B cell (primary cell): ENCODE measurements at regions not wholly inside any gene's neighbourhood (a gene's known extent, or its start where the extent isn't known, plus 50 kb on each side); places are given as distances from the start of the nearest gene placed in this dataset.

ENCODE experiments used
- ATAC-seq: fragments of 200-7000 bp; cut with Tn5 transposase; one replicate; pipeline ENCODE4 v1.10.0; 2021; ENCODE audit warnings: low read depth, mild to moderate bottlenecking, moderate number of reproducible peaks, moderate library complexity
- CTCF ChIA-PET: fragments of 350-600 bp; sonication (Branson Sonifier 250); formaldehyde crosslinking; loops from one replicate; lab custom pipeline; 2021; ENCODE audit warnings: antibody characterized with exemption, inconsistent platforms; lab: Charles Lee
- POLR2A ChIA-PET: fragments of 350-600 bp; sonication (Branson Sonifier 250); formaldehyde crosslinking; loops from one replicate; lab custom pipeline; 2021; ENCODE audit warnings: antibody characterized with exemption; lab: Charles Lee
- DNase-seq: peaks from one replicate; pipeline ENCODE4 v3.0.0; 2013
- H2AFZ ChIP-seq: 2 replicates; pipeline ENCODE4 v1.6.1; 2012; ENCODE audit warnings: mild to moderate bottlenecking, low read depth, low read length; ENCODE audit not compliant: insufficient read depth, poor library complexity, severe bottlenecking
- H3K27ac ChIP-seq, 2 donors: 1 replicate in 1 of 2; 2 replicates in 1 of 2; pipeline ENCODE4 v1.5.1; 2012 to 2013; ENCODE audit warnings: low read length in 2 of 2, mild to moderate bottlenecking in 2 of 2, moderate library complexity in 1 of 2
- H3K27me3 ChIP-seq, 4 experiments: fragments of 200-600 bp in 1 of 4; sonication (generic) in 1 of 4; replicated peaks in 1 of 4; 1 replicate in 2 of 4; 2 replicates in 2 of 4; pipeline versions ENCODE4 v1.6.1 to v1.7.0; 2013 to 2016; ENCODE audit warnings: low read length in 3 of 4, mild to moderate bottlenecking in 2 of 4, mixed read lengths in 1 of 4, moderate library complexity in 1 of 4; ENCODE audit not compliant: insufficient read depth in 4 of 4, control insufficient read depth in 3 of 4; ENCODE audit errors: control extremely low read depth in 1 of 4
- H3K36me3 ChIP-seq, 2 experiments: replicated peaks in 1 of 2; 1 replicate in 1 of 2; 2 replicates in 1 of 2; pipeline versions ENCODE4 v1.6.1 to v1.7.1; 2013; ENCODE audit warnings: low read length in 1 of 2; ENCODE audit not compliant: insufficient read depth in 2 of 2, control insufficient read depth in 1 of 2; ENCODE audit errors: control extremely low read depth in 1 of 2, extremely low read depth in 1 of 2
- H3K4me1 ChIP-seq, 2 donors: fragments of 200-600 bp in 1 of 2; sonication (generic) in 1 of 2; 1 replicate in 1 of 2; 2 replicates in 1 of 2; pipeline versions ENCODE4 v1.5.1 to v1.6.1; 2013 to 2017; ENCODE audit warnings: low read length in 2 of 2; ENCODE audit not compliant: control insufficient read depth in 2 of 2, insufficient read depth in 2 of 2
- H3K4me2 ChIP-seq: replicated peaks from 2 replicates; pipeline ENCODE3; 2012; ENCODE audit warnings: mild to moderate bottlenecking, low read depth, low read length; ENCODE audit not compliant: poor library complexity, severe bottlenecking
- H3K4me3 ChIP-seq, 5 experiments: fragments of 200-600 bp in 1 of 5; sonication (generic) in 1 of 5; 1 replicate in 3 of 5; 2 replicates in 2 of 5; pipeline versions ENCODE4 v1.5.1 to v1.7.0; 2011 to 2016; ENCODE audit warnings: low read length in 4 of 5, mild to moderate bottlenecking in 4 of 5, low read depth in 2 of 5, control low read depth in 1 of 5, moderate library complexity in 1 of 5; ENCODE audit not compliant: insufficient read depth in 1 of 5; ENCODE audit errors: control extremely low read depth in 1 of 5, extremely low read depth in 1 of 5
- H3K79me2 ChIP-seq: fragments of 200-600 bp; sonication (generic); one replicate; pipeline ENCODE4 v1.6.0; 2016; ENCODE audit warnings: low read length; ENCODE audit not compliant: control insufficient read depth, insufficient read depth
- H3K9ac ChIP-seq: fragments of 200-600 bp; sonication (generic); 2 replicates; pipeline ENCODE4 v1.6.1; 2017; ENCODE audit warnings: mild to moderate bottlenecking, low read length, moderate library complexity
- H3K9me3 ChIP-seq, 3 donors: one replicate each; pipeline versions ENCODE4 v1.6.1 to v1.7.1; 2013; ENCODE audit warnings: low read length in 2 of 3; ENCODE audit not compliant: control insufficient read depth in 2 of 3, insufficient read depth in 1 of 3; ENCODE audit errors: control extremely low read depth in 1 of 3
- H4K20me1 ChIP-seq: 2 replicates; pipeline ENCODE4 v1.6.0; 2012; ENCODE audit warnings: mild to moderate bottlenecking, low read length; ENCODE audit not compliant: insufficient read depth, control insufficient read depth, poor library complexity, severe bottlenecking
- H3K27ac Mint-ChIP-seq: one replicate; pipeline ENCODE4 v1.8.0; 2021; ENCODE audit warnings: mixed read lengths
- H3K27me3 Mint-ChIP-seq: one replicate; pipeline ENCODE4 v1.8.0; 2021; ENCODE audit warnings: mixed read lengths
- H3K4me1 Mint-ChIP-seq: one replicate; pipeline ENCODE4 v1.8.0; 2021; ENCODE audit warnings: mixed read lengths
- H3K4me3 Mint-ChIP-seq: one replicate; pipeline ENCODE4 v1.8.0; 2021; ENCODE audit warnings: mixed read lengths
- H3K9me3 Mint-ChIP-seq: one replicate; pipeline ENCODE4 v1.8.0; 2022; ENCODE audit warnings: mixed read lengths; ENCODE audit not compliant: insufficient read depth
- EZH2 ChIP-seq: IDR thresholded peaks from 2 replicates; pipeline ENCODE4 v1.6.1; 2012; ENCODE audit warnings: borderline replicate concordance, low read depth, mild to moderate bottlenecking, moderate library complexity, low read length; ENCODE audit not compliant: insufficient read depth, poor library complexity, severe bottlenecking
- WGBS: methylation state at CpG from one replicate; pipeline ENCODE4 v1.1.5; 2013; ENCODE audit warnings: missing lambda C conversion rate; ENCODE audit not compliant: insufficient coverage; 5-methylcytosine and 5-hydroxymethylcytosine counted together
- intact Hi-C: fragments of 100-400 bp; cut with micrococcal nuclease; formaldehyde crosslinking; loops from one replicate; pipeline ENCODE4 v1.10.0; 2022
- TF ChIP-seq, protein P1 (sequence below): fragments of 200-600 bp; IDR thresholded peaks from one replicate; pipeline ENCODE4 v1.8.0; 2022; ENCODE audit warnings: antibody characterized with exemption, mild to moderate bottlenecking

- H3K9me3 ChIP-seq: peaks cover 0 to 5% (median 0%) of the 10 kb centered on the region in 3 donors
- no peak for DNase-seq
- no peaks in the 10 kb centered on the region for H3K79me2 ChIP-seq
- H3K36me3 ChIP-seq: no peaks in the 10 kb centered on the region
- Mint-ChIP-seq H3K27ac (no peak overlapping the region), H3K9me3 (peaks cover 7% of the 10 kb centered on the region), H3K27me3 (no peaks in the 10 kb centered on the region), H3K4me3 (no peak overlapping the region), H3K4me1 (no peaks in the 10 kb centered on the region)
- POLR2A ChIA-PET: no interaction called here
- 100% methylated on average over 2 of the region's 6 CpGs for WGBS
- H3K4me3 ChIP-seq: no peak overlapping the region
- no peak for ATAC-seq
- no peaks in the 10 kb centered on the region for H3K27me3 ChIP-seq
- H3K4me2 ChIP-seq: no peak overlapping the region
- no peaks in the 10 kb centered on the region for H3K4me1 ChIP-seq
- TF ChIP-seq EZH2: no peak
- TF ChIP-seq, protein P1, sequence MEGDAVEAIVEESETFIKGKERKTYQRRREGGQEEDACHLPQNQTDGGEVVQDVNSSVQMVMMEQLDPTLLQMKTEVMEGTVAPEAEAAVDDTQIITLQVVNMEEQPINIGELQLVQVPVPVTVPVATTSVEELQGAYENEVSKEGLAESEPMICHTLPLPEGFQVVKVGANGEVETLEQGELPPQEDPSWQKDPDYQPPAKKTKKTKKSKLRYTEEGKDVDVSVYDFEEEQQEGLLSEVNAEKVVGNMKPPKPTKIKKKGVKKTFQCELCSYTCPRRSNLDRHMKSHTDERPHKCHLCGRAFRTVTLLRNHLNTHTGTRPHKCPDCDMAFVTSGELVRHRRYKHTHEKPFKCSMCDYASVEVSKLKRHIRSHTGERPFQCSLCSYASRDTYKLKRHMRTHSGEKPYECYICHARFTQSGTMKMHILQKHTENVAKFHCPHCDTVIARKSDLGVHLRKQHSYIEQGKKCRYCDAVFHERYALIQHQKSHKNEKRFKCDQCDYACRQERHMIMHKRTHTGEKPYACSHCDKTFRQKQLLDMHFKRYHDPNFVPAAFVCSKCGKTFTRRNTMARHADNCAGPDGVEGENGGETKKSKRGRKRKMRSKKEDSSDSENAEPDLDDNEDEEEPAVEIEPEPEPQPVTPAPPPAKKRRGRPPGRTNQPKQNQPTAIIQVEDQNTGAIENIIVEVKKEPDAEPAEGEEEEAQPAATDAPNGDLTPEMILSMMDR: no peak
- H3K27ac ChIP-seq: no peak overlapping the region
- intact Hi-C loops: no loop called here
- CTCF ChIA-PET: no interaction called here
- no peak overlapping the region for H3K9ac ChIP-seq
- no peaks in the 10 kb centered on the region for H4K20me1 ChIP-seq
- H2AFZ ChIP-seq: no peak overlapping the region
Observed at GRCh38 chr14:98242903-98243302, 1029.1 kb downstream of the BCL11B start.

- no peak overlapping the region for H3K4me3 Mint-ChIP-seq
- H3K27me3 Mint-ChIP-seq: no peaks in the 10 kb centered on the region
- CTCF ChIA-PET: interaction anchor here (1.4 kb wide), 1 partner anchor 8 kb away, joined by 3 read pairs; no protein-coding TSS in a partner anchor
- Histone ChIP-seq H3K79me2 (no peaks in the 10 kb centered on the region), H2AFZ (no peak overlapping the region), H3K36me3 (no peaks in the 10 kb centered on the region), H3K27ac (no peak overlapping the region), H3K4me3 (no peak overlapping the region), H3K9ac (no peak overlapping the region), H3K4me1 (no peaks in the 10 kb centered on the region), H4K20me1 (no peaks in the 10 kb centered on the region), H3K27me3 (no peaks in the 10 kb centered on the region), H3K4me2 (no peak overlapping the region), H3K9me3 (peaks cover 0 to 5% (median 0%) of the 10 kb centered on the region in 3 donors)
- no peaks in the 10 kb centered on the region for H3K4me1 Mint-ChIP-seq
- H3K9me3 Mint-ChIP-seq: peaks cover 7% of the 10 kb centered on the region
- WGBS: 84% methylated on average over 3 of the region's 4 CpGs
- POLR2A ChIA-PET: no interaction called here
- TF ChIP-seq EZH2: no peak
- TF ChIP-seq, protein P1: no peak
- ATAC-seq: no peak
- H3K27ac Mint-ChIP-seq: no peak overlapping the region
- intact Hi-C loops: no loop called here
- DNase-seq: no peak
Observed at GRCh38 chr14:98243332-98243731, 1028.7 kb downstream of the BCL11B start.
